ENCODE measurements at regions not wholly inside any gene's neighbourhood (a gene's known extent, or its start where the extent isn't known, plus 50 kb on each side); places are given as distances from the start of the nearest gene placed in this dataset.

DNA sequence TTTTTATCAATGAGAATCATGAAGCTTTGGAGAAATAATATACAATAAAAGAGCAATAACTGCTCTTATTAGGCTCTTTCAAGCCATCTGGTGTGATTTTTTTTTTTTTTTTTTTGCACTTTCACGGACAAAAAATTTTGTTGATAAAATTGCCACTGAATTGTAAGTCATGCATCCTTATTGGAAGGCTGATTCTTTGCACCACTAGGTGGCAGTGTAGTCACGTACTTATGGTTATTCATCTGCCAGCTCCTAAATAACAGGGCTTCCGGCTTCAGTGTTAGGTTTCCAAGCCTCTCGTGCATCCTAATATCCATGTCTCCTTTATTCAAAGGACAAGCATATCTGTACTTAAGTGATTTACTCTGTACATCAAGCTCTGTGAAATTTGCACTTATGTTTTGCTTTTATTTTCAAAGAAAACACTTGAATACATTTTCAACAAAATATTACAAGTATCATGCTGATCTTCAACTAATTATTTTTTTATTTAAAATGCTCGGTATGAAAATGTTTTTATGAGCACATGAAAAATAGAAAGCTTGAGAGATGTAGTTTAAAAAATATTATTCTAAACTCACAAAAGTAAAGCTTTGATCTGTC is 1578.3 kb upstream of the TENM3 start:
- Mint-ChIP-seq H3K4me3 (ENCODE audit: unreplicated experiment) (no peak overlapping the region), H3K36me3 (ENCODE audit: low read depth, unreplicated experiment) (no peaks in the 10 kb centered on the region), H3K27ac (ENCODE audit: unreplicated experiment) (no peak overlapping the region), H3K27me3 (ENCODE audit: unreplicated experiment) (no peaks in the 10 kb centered on the region), H3K4me1 (ENCODE audit: unreplicated experiment) (peaks cover 8% of the 10 kb centered on the region), H3K9me3 (ENCODE audit: unreplicated experiment) (no peaks in the 10 kb centered on the region)
- DNase-seq (ENCODE audit: low spot score): peak; percentile 77
- TF ChIP-seq CTCF (IDR thresholded peaks at IDR 0.05; ENCODE audit: unreplicated experiment): peak; percentile 90

DNA sequence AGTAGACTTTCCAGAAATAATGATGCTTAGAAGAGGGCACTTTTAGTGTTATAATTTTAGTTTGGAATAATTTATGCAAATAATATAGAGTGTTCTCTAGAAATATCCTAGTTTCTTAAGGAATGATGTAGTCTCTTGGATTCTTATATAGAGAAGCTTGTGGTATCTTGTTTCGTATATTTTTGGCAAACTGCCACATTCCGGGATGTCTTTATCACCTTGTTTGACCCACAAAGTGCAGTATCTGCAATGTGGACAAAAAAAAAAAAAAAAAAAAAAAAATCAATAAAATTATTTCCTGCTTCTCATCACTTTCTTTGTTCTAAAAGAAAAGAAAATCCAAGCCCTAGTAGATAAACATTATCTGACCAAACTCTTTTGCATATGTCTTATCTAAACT is 1577.7 kb upstream of the TENM3 start:
- no peak overlapping the region for H3K4me3 Mint-ChIP-seq (ENCODE audit: unreplicated experiment)

GRCh38 chr4:180665994-180666824 is 1577.0 kb upstream of the TENM3 start:
- Mint-ChIP-seq H3K9me3 (ENCODE audit: unreplicated experiment) (no peaks in the 10 kb centered on the region), H3K4me1 (ENCODE audit: unreplicated experiment) (peaks cover 8% of the 10 kb centered on the region), H3K4me3 (ENCODE audit: unreplicated experiment) (no peak overlapping the region), H3K36me3 (ENCODE audit: low read depth, unreplicated experiment) (no peaks in the 10 kb centered on the region), H3K27me3 (ENCODE audit: unreplicated experiment) (no peaks in the 10 kb centered on the region), H3K27ac (ENCODE audit: unreplicated experiment) (no peak overlapping the region)
- DNase-seq (ENCODE audit: low spot score): peak; percentile 65
- peak; percentile 77 for TF ChIP-seq CTCF (IDR thresholded peaks at IDR 0.05; ENCODE audit: unreplicated experiment)

More for the DNA sequence above, 1577.7 kb upstream of the TENM3 start:
- TF ChIP-seq CTCF (IDR thresholded peaks at IDR 0.05; ENCODE audit: unreplicated experiment): no peak
- H3K27me3 Mint-ChIP-seq (ENCODE audit: unreplicated experiment): no peaks in the 10 kb centered on the region
- no peak for DNase-seq (ENCODE audit: low spot score)
- H3K27ac Mint-ChIP-seq (ENCODE audit: unreplicated experiment): no peak overlapping the region
- no peaks in the 10 kb centered on the region for H3K36me3 Mint-ChIP-seq (ENCODE audit: low read depth, unreplicated experiment)
- no peaks in the 10 kb centered on the region for H3K9me3 Mint-ChIP-seq (ENCODE audit: unreplicated experiment)
- peaks cover 8% of the 10 kb centered on the region for H3K4me1 Mint-ChIP-seq (ENCODE audit: unreplicated experiment)

DNA sequence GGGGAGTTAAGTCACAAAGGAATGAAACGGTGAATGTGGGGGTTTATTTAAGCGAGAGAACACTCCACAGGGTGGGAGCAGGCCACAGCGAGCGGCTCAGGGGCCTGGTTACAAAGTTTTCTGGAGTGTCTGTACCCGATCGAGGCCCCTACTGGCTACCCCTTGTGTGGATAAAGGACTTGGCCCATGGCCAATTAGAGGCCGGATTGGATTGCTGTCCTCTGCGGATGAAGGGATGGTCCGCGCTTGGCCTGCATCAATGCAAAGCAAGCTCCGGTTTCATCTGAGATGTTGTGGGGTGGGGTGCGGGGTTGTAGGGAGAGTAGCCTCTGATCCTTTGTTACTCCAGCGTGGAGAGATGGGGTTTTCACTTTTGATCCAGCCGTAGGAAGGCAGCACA is 1574.5 kb upstream of the TENM3 start:
- Mint-ChIP-seq H3K36me3 (ENCODE audit: low read depth, unreplicated experiment) (no peaks in the 10 kb centered on the region), H3K27ac (ENCODE audit: unreplicated experiment) (no peak overlapping the region), H3K9me3 (ENCODE audit: unreplicated experiment) (no peaks in the 10 kb centered on the region), H3K4me1 (ENCODE audit: unreplicated experiment) (peaks cover 7% of the 10 kb centered on the region), H3K27me3 (ENCODE audit: unreplicated experiment) (peaks cover 1% of the 10 kb centered on the region), H3K4me3 (ENCODE audit: unreplicated experiment) (no peak overlapping the region)
- no peak for TF ChIP-seq CTCF (IDR thresholded peaks at IDR 0.05; ENCODE audit: unreplicated experiment)
- no peak for DNase-seq (ENCODE audit: low spot score)

- Mint-ChIP-seq H3K27ac (ENCODE audit: unreplicated experiment) (no peak overlapping the region), H3K4me1 (ENCODE audit: unreplicated experiment) (no peaks in the 10 kb centered on the region), H3K36me3 (ENCODE audit: low read depth, unreplicated experiment) (no peaks in the 10 kb centered on the region), H3K4me3 (ENCODE audit: unreplicated experiment) (no peak overlapping the region), H3K9me3 (ENCODE audit: unreplicated experiment) (no peaks in the 10 kb centered on the region), H3K27me3 (ENCODE audit: unreplicated experiment) (peaks cover 1% of the 10 kb centered on the region)
- DNase-seq (ENCODE audit: low spot score): no peak
- TF ChIP-seq CTCF (IDR thresholded peaks at IDR 0.05; ENCODE audit: unreplicated experiment): no peak
Measured at GRCh38 chr4:180669680-180670079, 1573.5 kb upstream of the TENM3 start.

Measured in endothelial cell (in vitro differentiated cells).